ENCODE measurements at regions not wholly inside any gene's neighbourhood (a gene's known extent, or its start where the extent isn't known, plus 50 kb on each side); places are given as distances from the start of the nearest gene placed in this dataset.

- Mint-ChIP-seq H3K27ac (no peak overlapping the region), H3K36me3 (ENCODE audit: low read depth) (no peaks in the 10 kb centered on the region), H3K4me1 (ENCODE audit: low read depth) (no peaks in the 10 kb centered on the region), H3K9me3 (no peaks in the 10 kb centered on the region), H3K4me3 (no peak overlapping the region), H3K27me3 (ENCODE audit: low read depth) (peaks cover 6% of the 10 kb centered on the region)
- intact Hi-C loops (cut with micrococcal nuclease) = no loop called here
- no peak for DNase-seq
- CTCF ChIA-PET = no interaction called here
These were observed 293.0 kb downstream of the SEC61B start for GRCh38 chr9:99515093-99515492.

DNA sequence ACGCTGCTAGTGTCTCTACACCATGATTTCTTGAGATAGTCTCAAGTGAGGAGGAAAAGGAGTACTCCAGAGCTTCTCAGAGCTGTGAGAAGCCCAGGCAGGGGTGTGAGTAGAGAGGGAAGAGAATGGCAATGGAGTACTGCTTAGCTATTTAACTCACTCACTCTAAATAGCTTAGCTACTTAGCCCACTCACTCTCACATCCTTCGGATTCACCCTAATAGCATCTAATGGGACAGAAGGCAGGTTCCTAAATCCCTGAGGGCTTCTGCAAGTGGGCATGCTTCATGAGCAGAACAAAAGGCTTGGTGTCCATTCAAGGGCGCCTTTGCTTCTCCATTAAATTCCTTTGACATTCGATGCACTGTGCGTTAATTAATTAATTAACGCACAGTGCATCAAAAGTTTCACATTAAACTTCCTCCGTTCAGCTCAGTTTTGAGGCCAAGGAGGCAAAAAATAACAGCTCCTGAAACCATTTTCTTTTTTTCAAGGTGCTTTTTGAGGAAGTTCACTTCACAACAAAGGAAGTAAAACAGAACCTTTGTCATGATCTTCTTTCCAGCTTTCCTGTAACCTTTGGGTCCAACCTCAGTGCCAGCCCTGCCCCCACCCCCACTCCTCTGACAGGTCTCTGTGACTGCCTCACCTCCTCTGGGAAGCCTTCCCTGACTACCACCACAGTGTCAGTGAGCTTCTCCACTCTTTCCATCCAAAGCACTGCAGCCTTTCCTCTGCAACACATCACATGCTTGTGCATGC is 294.0 kb downstream of the SEC61B start:
- Mint-ChIP-seq H3K9me3 (no peaks in the 10 kb centered on the region), H3K27me3 (ENCODE audit: low read depth) (peaks cover 6% of the 10 kb centered on the region), H3K36me3 (ENCODE audit: low read depth) (no peaks in the 10 kb centered on the region), H3K4me1 (ENCODE audit: low read depth) (no peaks in the 10 kb centered on the region), H3K4me3 (no peak overlapping the region), H3K27ac (no peak overlapping the region)
- intact Hi-C loops (cut with micrococcal nuclease) = no loop called here
- DNase-seq = no peak
- CTCF ChIA-PET = interaction anchor here (0.7 to 0.8 kb wide), 2 partner anchors 10 to 552 kb away, joined by 3 to 4 read pairs; no protein-coding TSS in a partner anchor

GRCh38 chr9:99516657-99517049 is 294.6 kb downstream of the SEC61B start:
- intact Hi-C loops (cut with micrococcal nuclease) = no loop called here
- CTCF ChIA-PET = interaction anchor here (0.6 to 0.8 kb wide), 3 partner anchors 10 to 552 kb away, joined by 3 to 4 read pairs (median 4); no protein-coding TSS in a partner anchor
- Mint-ChIP-seq H3K9me3 (no peaks in the 10 kb centered on the region), H3K36me3 (ENCODE audit: low read depth) (no peaks in the 10 kb centered on the region), H3K4me3 (no peak overlapping the region), H3K27me3 (ENCODE audit: low read depth) (peaks cover 6% of the 10 kb centered on the region), H3K4me1 (ENCODE audit: low read depth) (no peaks in the 10 kb centered on the region), H3K27ac (no peak overlapping the region)
- DNase-seq = peak; percentile 9

DNA sequence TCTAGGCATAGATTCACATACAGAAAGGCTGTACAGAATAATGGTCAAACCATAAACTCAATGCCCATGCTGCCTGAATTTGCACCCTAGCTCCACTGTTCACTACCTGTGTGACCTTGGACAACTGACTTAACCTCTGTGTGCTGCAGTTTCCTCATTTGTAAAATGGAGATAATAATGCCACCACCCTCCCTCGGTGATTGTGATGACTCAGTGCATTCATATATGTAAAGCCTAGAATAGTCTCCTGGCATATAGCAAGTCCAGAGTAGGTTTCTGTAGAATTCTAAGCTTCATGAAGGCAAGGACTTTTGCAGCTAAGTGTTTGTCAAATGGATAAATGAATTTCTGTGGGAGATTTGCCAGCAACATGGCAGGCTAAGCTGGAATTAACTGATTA is 297.8 kb upstream of the NR4A3 start:
- H3K36me3 Mint-ChIP-seq (ENCODE audit: low read depth) = no peaks in the 10 kb centered on the region
- H3K27ac Mint-ChIP-seq = no peak overlapping the region
- H3K4me1 Mint-ChIP-seq (ENCODE audit: low read depth) = no peaks in the 10 kb centered on the region
- H3K27me3 Mint-ChIP-seq (ENCODE audit: low read depth) = peaks cover 8% of the 10 kb centered on the region
- CTCF ChIA-PET = no interaction called here
- intact Hi-C loops (cut with micrococcal nuclease) = no loop called here
- no peaks in the 10 kb centered on the region for H3K9me3 Mint-ChIP-seq
- H3K4me3 Mint-ChIP-seq = no peak overlapping the region
- DNase-seq = no peak

DNA sequence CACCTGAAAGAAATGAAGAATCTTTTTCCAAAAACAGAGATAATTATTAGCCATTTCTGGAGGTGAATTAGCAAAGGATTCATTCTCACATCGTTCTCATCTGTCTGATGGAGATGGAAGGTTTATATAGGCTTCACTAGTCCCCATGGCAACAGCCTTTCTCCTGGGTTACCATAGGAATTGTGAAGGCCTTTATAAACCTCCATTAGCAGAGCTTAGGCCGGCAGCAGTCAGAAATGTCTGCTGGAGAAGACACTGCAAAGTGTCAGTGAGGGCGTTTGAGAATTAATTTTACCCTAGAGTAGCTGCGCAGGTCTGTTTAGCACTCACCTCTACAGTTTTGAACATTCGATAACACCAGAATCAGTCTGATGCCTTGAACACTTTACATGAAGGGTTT is 290.4 kb upstream of the NR4A3 start:
- Mint-ChIP-seq H3K27ac (no peak overlapping the region), H3K36me3 (ENCODE audit: low read depth) (no peaks in the 10 kb centered on the region), H3K9me3 (no peaks in the 10 kb centered on the region), H3K4me3 (no peak overlapping the region), H3K4me1 (ENCODE audit: low read depth) (no peaks in the 10 kb centered on the region), H3K27me3 (ENCODE audit: low read depth) (peaks cover 15% of the 10 kb centered on the region)
- DNase-seq = no peak
- intact Hi-C loops (cut with micrococcal nuclease) = no loop called here
- CTCF ChIA-PET = no interaction called here

GRCh38 chr9:99533421-99533820 is 288.3 kb upstream of the NR4A3 start:
- intact Hi-C loops (cut with micrococcal nuclease) = no loop called here
- H3K27me3 Mint-ChIP-seq (ENCODE audit: low read depth) = peaks cover 19% of the 10 kb centered on the region
- DNase-seq = no peak
- no peaks in the 10 kb centered on the region for H3K36me3 Mint-ChIP-seq (ENCODE audit: low read depth)
- CTCF ChIA-PET = interaction anchor here (0.7 kb wide), 1 partner anchor 172 kb away, joined by 5 read pairs; no protein-coding TSS in a partner anchor
- no peak overlapping the region for H3K27ac Mint-ChIP-seq
- H3K9me3 Mint-ChIP-seq = no peaks in the 10 kb centered on the region
- H3K4me3 Mint-ChIP-seq = no peak overlapping the region
- H3K4me1 Mint-ChIP-seq (ENCODE audit: low read depth) = no peaks in the 10 kb centered on the region

DNA sequence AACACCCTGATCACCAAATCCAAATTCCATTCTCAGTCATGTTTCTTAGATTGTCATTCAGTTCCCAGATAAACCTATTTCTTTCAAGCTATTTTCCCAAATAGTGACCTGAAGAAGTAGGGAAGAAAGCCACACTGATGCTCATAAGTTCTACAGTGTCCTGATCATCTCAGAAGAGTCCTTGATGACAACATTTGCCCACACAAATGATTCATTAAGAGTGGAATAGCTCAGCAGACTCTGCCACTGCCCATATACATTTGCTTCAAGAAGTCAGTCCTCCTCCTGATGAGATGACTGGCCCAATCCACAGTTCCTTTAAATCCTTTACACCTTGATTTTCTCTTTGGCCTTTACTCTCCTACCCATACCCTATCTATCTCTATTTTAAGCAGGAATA is 283.7 kb upstream of the NR4A3 start:
- no peaks in the 10 kb centered on the region for H3K36me3 Mint-ChIP-seq (ENCODE audit: low read depth)
- CTCF ChIA-PET = no interaction called here
- H3K4me1 Mint-ChIP-seq (ENCODE audit: low read depth) = no peaks in the 10 kb centered on the region

GRCh38 chr9:99544526-99544925 is 277.2 kb upstream of the NR4A3 start:
- Mint-ChIP-seq H3K4me3 (no peak overlapping the region), H3K36me3 (ENCODE audit: low read depth) (no peaks in the 10 kb centered on the region), H3K27ac (no peak overlapping the region), H3K27me3 (ENCODE audit: low read depth) (peaks cover 2% of the 10 kb centered on the region), H3K9me3 (no peaks in the 10 kb centered on the region), H3K4me1 (ENCODE audit: low read depth) (no peaks in the 10 kb centered on the region)
- CTCF ChIA-PET = no interaction called here
- intact Hi-C loops (cut with micrococcal nuclease) = no loop called here
- DNase-seq = no peak

More for the DNA sequence above, 283.7 kb upstream of the NR4A3 start:
- Mint-ChIP-seq H3K27me3 (ENCODE audit: low read depth) (peaks cover 19% of the 10 kb centered on the region), H3K4me3 (no peak overlapping the region), H3K9me3 (no peaks in the 10 kb centered on the region), H3K27ac (no peak overlapping the region)
- DNase-seq = no peak
- intact Hi-C loops (cut with micrococcal nuclease) = no loop called here

- intact Hi-C loops (cut with micrococcal nuclease) = no loop called here
- CTCF ChIA-PET = no interaction called here
- Mint-ChIP-seq H3K4me1 (ENCODE audit: low read depth) (no peaks in the 10 kb centered on the region), H3K27ac (no peak overlapping the region), H3K36me3 (ENCODE audit: low read depth) (no peaks in the 10 kb centered on the region), H3K4me3 (no peak overlapping the region), H3K27me3 (ENCODE audit: low read depth) (peaks cover 15% of the 10 kb centered on the region), H3K9me3 (peaks cover 18% of the 10 kb centered on the region)
- no peak for DNase-seq
These were observed 272.2 kb upstream of the NR4A3 start for GRCh38 chr9:99549441-99549840.

GRCh38 chr9:99555792-99556191 is 265.9 kb upstream of the NR4A3 start:
- CTCF ChIA-PET = interaction anchor here (0.6 kb wide), 1 partner anchor 374 kb away, joined by 3 read pairs; no protein-coding TSS in a partner anchor
- H3K27ac Mint-ChIP-seq = no peak overlapping the region
- intact Hi-C loops (cut with micrococcal nuclease) = no loop called here
- peaks cover 16% of the 10 kb centered on the region for H3K9me3 Mint-ChIP-seq
- DNase-seq = no peak
- peaks cover 8% of the 10 kb centered on the region for H3K27me3 Mint-ChIP-seq (ENCODE audit: low read depth)
- H3K36me3 Mint-ChIP-seq (ENCODE audit: low read depth) = no peaks in the 10 kb centered on the region
- no peaks in the 10 kb centered on the region for H3K4me1 Mint-ChIP-seq (ENCODE audit: low read depth)
- no peak overlapping the region for H3K4me3 Mint-ChIP-seq

DNA sequence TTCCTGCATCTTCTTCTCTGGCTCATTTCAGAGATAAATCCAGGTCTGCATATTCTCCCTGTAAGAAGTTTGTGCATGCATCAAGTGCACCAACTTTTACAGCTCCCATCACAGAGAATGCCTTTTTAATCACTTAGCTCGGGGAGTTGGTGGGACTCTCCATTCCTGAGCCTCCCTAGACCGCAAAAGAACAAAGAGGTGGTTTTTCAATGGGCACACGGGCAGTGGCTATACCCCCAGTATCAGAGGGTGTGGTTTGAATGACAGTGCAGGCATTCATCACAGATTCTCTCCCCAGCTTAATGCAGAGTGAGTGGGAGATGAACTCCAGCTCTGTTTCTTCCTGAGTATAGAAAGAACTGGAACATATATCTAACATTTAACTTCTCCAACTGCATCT is 264.7 kb upstream of the NR4A3 start:
- CTCF ChIA-PET = no interaction called here
- intact Hi-C loops (cut with micrococcal nuclease) = no loop called here
- Mint-ChIP-seq H3K27me3 (ENCODE audit: low read depth) (peaks cover 6% of the 10 kb centered on the region), H3K36me3 (ENCODE audit: low read depth) (no peaks in the 10 kb centered on the region), H3K9me3 (peaks cover 9% of the 10 kb centered on the region), H3K4me1 (ENCODE audit: low read depth) (no peaks in the 10 kb centered on the region), H3K27ac (no peak overlapping the region), H3K4me3 (no peak overlapping the region)
- no peak for DNase-seq

DNA sequence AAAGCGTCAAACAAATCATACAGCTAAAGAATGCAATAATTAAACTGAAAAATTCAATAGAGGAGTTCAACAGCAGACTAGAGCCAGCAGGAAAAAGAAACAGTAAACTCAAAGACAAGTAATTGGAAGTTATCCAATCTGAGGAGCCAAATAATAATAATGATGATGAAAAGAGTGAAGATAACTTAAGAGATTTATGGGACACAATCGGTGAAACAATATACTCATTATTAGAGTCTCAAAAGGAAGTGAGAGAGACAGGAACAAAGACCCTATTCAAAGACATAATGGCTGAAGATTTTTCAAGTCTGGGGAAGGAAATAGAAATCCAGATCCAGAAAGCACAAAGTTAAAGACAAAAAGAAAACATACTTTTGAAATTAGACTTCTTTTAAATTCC is 263.9 kb upstream of the NR4A3 start:
- Mint-ChIP-seq H3K27me3 (ENCODE audit: low read depth) (no peaks in the 10 kb centered on the region), H3K4me3 (no peak overlapping the region), H3K27ac (no peak overlapping the region), H3K4me1 (ENCODE audit: low read depth) (no peaks in the 10 kb centered on the region), H3K36me3 (ENCODE audit: low read depth) (no peaks in the 10 kb centered on the region), H3K9me3 (peaks cover 7% of the 10 kb centered on the region)
- intact Hi-C loops (cut with micrococcal nuclease) = no loop called here
- DNase-seq = no peak
- CTCF ChIA-PET = no interaction called here

- DNase-seq = no peak
- Mint-ChIP-seq H3K4me3 (no peak overlapping the region), H3K27me3 (ENCODE audit: low read depth) (peaks cover 6% of the 10 kb centered on the region), H3K9me3 (peaks cover 7% of the 10 kb centered on the region), H3K36me3 (ENCODE audit: low read depth) (no peaks in the 10 kb centered on the region), H3K4me1 (ENCODE audit: low read depth) (no peaks in the 10 kb centered on the region), H3K27ac (no peak overlapping the region)
- CTCF ChIA-PET = no interaction called here
- intact Hi-C loops (cut with micrococcal nuclease) = no loop called here
These were observed 261.9 kb upstream of the NR4A3 start for GRCh38 chr9:99559776-99560175.

Data from activated naive CD4-positive, alpha-beta T cell treated with anti-CD3 and anti-CD28 coated beads for 36 hours (primary cell).